NCI-H2196 (cell line): ENCODE measurements at regions not wholly inside any gene's neighbourhood (a gene's known extent, or its start where the extent isn't known, plus 50 kb on each side); places are given as distances from the start of the nearest gene placed in this dataset.
"Not testable (repeated sequence)": the region's sequence is repeated elsewhere in the genome, so short reads cannot be mapped to it uniquely, and the experiment has no call there.

Experiments
- DNase-seq: peaks from one replicate; lab custom pipeline; 2025; ENCODE audit not compliant: unreplicated experiment; lab: John Stamatoyannopoulos, UW

GRCh38 chr14:103186909-103187586 lies 63.8 kb downstream of the TNFAIP2 start:
- no peak for DNase-seq

GRCh38 chr14:103187911-103188310 lies 64.7 kb downstream of the TNFAIP2 start:
- no peak for DNase-seq

- no peak for DNase-seq
Observed at GRCh38 chr14:103188810-103189480, 65.7 kb downstream of the TNFAIP2 start.

GRCh38 chr14:103189481-103190470 lies 66.5 kb downstream of the TNFAIP2 start:
- DNase-seq = no peak

GRCh38 chr14:103190741-103191140 lies 67.5 kb downstream of the TNFAIP2 start:
- DNase-seq = no peak

- no peak for DNase-seq
Observed at GRCh38 chr14:103191844-103192243, 68.6 kb downstream of the TNFAIP2 start.

- DNase-seq = no peak
Observed at GRCh38 chr14:103192246-103192840, 69.1 kb downstream of the TNFAIP2 start.

GRCh38 chr14:103192861-103193260 lies 69.6 kb downstream of the TNFAIP2 start:
- not testable (repeated sequence) for DNase-seq

- not testable (repeated sequence) for DNase-seq
Observed at GRCh38 chr14:103193491-103193890, 70.2 kb downstream of the TNFAIP2 start.

- no peak for DNase-seq
Observed at GRCh38 chr14:103194256-103195045, 71.2 kb downstream of the TNFAIP2 start.

GRCh38 chr14:103195828-103196615 lies 72.8 kb downstream of the TNFAIP2 start:
- DNase-seq = no peak

GRCh38 chr14:103196716-103197115 lies 73.5 kb downstream of the TNFAIP2 start:
- DNase-seq = no peak

- DNase-seq = no peak
Observed at GRCh38 chr14:103198131-103199105, 75.2 kb downstream of the TNFAIP2 start.

- no peak for DNase-seq
Observed at GRCh38 chr14:103199124-103199523, 75.9 kb downstream of the TNFAIP2 start.

- DNase-seq = no peak
Observed at GRCh38 chr14:103201801-103202200, 78.5 kb downstream of the TNFAIP2 start.

- no peak for DNase-seq
Observed at GRCh38 chr14:103204852-103205540, 81.7 kb downstream of the TNFAIP2 start.

GRCh38 chr14:103205541-103205906 lies 82.3 kb downstream of the TNFAIP2 start:
- no peak for DNase-seq

GRCh38 chr14:103206023-103206481 lies 82.8 kb downstream of the TNFAIP2 start:
- no peak for DNase-seq
